HL-60 (cell line): ENCODE measurements at regions not wholly inside any gene's neighbourhood (a gene's known extent, or its start where the extent isn't known, plus 50 kb on each side); places are given as distances from the start of the nearest gene placed in this dataset.

Experiments used
- GABPA ChIP-seq: IDR thresholded peaks from 2 replicates; pipeline ENCODE4 v1.6.1; 2012; ENCODE audit warnings: low read depth
- POLR2AphosphoS5 ChIP-seq: IDR thresholded peaks from 2 replicates; pipeline ENCODE4 v1.6.1; 2012; ENCODE audit warnings: low read depth
- SPI1 ChIP-seq: IDR thresholded peaks from 2 replicates; pipeline ENCODE4 v1.6.1; 2012; ENCODE audit warnings: low read depth, mild to moderate bottlenecking, borderline replicate concordance
- TF ChIP-seq, protein P1 (sequence below): IDR thresholded peaks from one replicate; pipeline ENCODE4 v1.5.1; 2011; ENCODE audit warnings: low read length, control low read depth, inconsistent platforms; ENCODE audit not compliant: insufficient read depth
- TF ChIP-seq, protein P2 (sequence below): IDR thresholded peaks from 2 replicates; pipeline ENCODE4 v1.6.1; 2012; ENCODE audit warnings: low read depth; ENCODE audit not compliant: insufficient replicate concordance

DNA sequence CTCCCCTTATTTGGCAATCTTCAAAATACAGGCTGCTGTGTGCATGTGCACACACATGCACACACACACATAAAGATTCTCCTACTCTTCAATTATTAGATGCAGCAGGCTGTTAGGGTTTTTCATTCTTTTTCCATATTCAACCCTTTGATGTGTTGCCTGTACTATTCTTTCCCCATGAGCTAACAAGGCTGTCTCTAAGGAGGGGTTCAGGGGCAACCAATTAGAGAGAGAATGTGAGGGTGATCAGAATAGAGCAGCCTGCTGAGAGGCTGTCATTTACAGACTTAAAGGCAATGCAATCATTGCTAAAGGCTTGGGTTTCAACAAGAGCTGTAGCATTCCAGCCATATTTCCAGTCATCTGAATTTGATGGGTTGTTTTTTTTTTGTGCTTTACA lies 467.4 kb upstream of the ID4 start:
- TF ChIP-seq, protein P1, sequence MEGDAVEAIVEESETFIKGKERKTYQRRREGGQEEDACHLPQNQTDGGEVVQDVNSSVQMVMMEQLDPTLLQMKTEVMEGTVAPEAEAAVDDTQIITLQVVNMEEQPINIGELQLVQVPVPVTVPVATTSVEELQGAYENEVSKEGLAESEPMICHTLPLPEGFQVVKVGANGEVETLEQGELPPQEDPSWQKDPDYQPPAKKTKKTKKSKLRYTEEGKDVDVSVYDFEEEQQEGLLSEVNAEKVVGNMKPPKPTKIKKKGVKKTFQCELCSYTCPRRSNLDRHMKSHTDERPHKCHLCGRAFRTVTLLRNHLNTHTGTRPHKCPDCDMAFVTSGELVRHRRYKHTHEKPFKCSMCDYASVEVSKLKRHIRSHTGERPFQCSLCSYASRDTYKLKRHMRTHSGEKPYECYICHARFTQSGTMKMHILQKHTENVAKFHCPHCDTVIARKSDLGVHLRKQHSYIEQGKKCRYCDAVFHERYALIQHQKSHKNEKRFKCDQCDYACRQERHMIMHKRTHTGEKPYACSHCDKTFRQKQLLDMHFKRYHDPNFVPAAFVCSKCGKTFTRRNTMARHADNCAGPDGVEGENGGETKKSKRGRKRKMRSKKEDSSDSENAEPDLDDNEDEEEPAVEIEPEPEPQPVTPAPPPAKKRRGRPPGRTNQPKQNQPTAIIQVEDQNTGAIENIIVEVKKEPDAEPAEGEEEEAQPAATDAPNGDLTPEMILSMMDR = no peak
- TF ChIP-seq POLR2AphosphoS5 (no peak), GABPA (no peak), SPI1 (no peak)
- TF ChIP-seq, protein P2, sequence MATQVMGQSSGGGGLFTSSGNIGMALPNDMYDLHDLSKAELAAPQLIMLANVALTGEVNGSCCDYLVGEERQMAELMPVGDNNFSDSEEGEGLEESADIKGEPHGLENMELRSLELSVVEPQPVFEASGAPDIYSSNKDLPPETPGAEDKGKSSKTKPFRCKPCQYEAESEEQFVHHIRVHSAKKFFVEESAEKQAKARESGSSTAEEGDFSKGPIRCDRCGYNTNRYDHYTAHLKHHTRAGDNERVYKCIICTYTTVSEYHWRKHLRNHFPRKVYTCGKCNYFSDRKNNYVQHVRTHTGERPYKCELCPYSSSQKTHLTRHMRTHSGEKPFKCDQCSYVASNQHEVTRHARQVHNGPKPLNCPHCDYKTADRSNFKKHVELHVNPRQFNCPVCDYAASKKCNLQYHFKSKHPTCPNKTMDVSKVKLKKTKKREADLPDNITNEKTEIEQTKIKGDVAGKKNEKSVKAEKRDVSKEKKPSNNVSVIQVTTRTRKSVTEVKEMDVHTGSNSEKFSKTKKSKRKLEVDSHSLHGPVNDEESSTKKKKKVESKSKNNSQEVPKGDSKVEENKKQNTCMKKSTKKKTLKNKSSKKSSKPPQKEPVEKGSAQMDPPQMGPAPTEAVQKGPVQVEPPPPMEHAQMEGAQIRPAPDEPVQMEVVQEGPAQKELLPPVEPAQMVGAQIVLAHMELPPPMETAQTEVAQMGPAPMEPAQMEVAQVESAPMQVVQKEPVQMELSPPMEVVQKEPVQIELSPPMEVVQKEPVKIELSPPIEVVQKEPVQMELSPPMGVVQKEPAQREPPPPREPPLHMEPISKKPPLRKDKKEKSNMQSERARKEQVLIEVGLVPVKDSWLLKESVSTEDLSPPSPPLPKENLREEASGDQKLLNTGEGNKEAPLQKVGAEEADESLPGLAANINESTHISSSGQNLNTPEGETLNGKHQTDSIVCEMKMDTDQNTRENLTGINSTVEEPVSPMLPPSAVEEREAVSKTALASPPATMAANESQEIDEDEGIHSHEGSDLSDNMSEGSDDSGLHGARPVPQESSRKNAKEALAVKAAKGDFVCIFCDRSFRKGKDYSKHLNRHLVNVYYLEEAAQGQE = no peak
